ENCODE measurements at regions not wholly inside any gene's neighbourhood (a gene's known extent, or its start where the extent isn't known, plus 50 kb on each side); places are given as distances from the start of the nearest gene placed in this dataset.

GRCh38 chr9:99556998-99557397 lies 264.7 kb upstream of the NR4A3 start (continued):
- TF ChIP-seq CHD7 (IDR thresholded peaks at IDR 0.05; ENCODE audit: insufficient replicate concordance, low read length) (no peak), JUND (IDR thresholded peaks at IDR 0.05; ENCODE audit: low read length) (no peak), POLR2A (IDR thresholded peaks at IDR 0.05; ENCODE audit: control extremely low read depth in 1 of 2, low read depth in 2 of 2, low read length in 2 of 2) (no peak), CTCF (IDR thresholded peaks at IDR 0.05; ENCODE audit: control extremely low read depth in 1 of 3, insufficient read depth in 1 of 3, low read depth in 1 of 3, low read length in 3 of 3) (no peak), SIN3A (conservative IDR thresholded peaks at IDR 0.05 in 1 of 2, IDR thresholded peaks at IDR 0.05 in 1 of 2; ENCODE audit: low read depth in 1 of 2, low read length in 2 of 2) (no peak), POLR2AphosphoS5 (IDR thresholded peaks at IDR 0.05; ENCODE audit: low read depth, low read length) (no peak), TBP (IDR thresholded peaks at IDR 0.05; ENCODE audit: low read depth, low read length) (no peak), KDM1A (IDR thresholded peaks at IDR 0.05; ENCODE audit: borderline replicate concordance, low read length) (no peak), EZH2 (IDR thresholded peaks at IDR 0.05; ENCODE audit: low read depth, low read length, severe bottlenecking) (no peak), GABPA (IDR thresholded peaks at IDR 0.05; ENCODE audit: borderline replicate concordance, insufficient read depth, low read length) (no peak)
